NCI-H524 (cell line): ENCODE measurements at regions not wholly inside any gene's neighbourhood (a gene's known extent, or its start where the extent isn't known, plus 50 kb on each side); places are given as distances from the start of the nearest gene placed in this dataset.

Source experiments
- DNase-seq, 2 experiments: peaks; one replicate each; lab custom pipeline; 2025; lab: John Stamatoyannopoulos, UW

GRCh38 chr11:41980741-41981140 is 521.3 kb upstream of the LRRC4C start:
- no peak for DNase-seq

DNA sequence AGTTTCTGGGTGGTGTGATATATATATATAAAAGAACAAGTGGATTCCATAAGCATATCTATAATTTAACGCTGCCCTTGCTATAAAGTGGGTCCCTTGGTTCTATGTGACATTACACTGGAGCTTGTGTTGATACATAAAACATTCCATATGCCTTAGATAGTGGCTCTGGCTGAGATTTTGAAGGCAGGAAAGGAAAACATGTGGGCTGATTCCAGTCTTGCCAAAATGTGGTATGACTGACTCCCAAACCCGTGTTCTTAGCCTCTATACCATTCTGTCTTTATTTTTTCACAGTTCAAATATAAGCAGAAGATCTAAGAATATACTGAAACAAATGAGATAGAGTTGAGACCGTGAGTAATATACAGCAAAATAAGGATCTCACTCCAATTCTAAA is 522.8 kb upstream of the LRRC4C start:
- no peak for DNase-seq

- no peak for DNase-seq
Observed at GRCh38 chr11:41982975-41983374, 523.5 kb upstream of the LRRC4C start.

- DNase-seq = no peak
Observed at GRCh38 chr11:41983475-41983874, 524.0 kb upstream of the LRRC4C start.

DNA sequence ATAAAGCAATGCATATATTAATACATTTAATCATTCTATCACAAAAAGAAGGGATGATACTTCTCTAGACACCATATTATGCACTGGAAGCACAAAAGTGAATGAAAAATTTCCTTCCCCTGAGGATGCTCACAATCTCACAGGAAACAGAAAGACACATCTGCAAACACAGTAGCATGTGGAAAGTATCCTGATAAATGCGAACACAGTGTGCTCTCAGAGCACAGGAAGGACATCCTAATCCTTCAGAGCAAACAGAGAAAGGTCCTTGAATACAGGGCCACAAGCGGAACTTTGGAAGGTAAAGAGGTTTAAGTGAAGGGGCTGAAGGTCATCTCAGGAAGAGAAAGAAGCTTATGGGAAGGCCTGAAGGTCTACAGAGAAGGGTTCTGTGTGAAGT is 524.6 kb upstream of the LRRC4C start:
- no peak for DNase-seq

DNA sequence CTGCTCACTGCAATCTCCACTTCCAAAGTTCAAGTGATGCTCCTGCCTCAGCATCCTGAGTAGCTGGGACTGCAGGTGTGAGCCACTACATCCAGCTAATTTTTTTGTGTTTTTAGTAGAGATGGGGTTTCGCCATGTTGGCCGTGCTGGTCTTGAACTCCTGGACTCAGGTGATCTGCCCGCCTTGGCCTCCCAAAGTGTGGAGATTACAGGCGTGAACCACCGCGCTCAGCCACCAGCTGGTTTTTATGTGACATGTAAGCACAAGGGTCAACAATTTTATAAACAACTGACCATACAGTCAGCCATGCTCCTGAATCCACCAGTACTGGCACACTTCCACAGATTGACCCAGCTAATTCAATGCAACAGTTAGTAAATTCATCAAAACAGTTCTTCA is 526.3 kb upstream of the LRRC4C start:
- no peak for DNase-seq

DNA sequence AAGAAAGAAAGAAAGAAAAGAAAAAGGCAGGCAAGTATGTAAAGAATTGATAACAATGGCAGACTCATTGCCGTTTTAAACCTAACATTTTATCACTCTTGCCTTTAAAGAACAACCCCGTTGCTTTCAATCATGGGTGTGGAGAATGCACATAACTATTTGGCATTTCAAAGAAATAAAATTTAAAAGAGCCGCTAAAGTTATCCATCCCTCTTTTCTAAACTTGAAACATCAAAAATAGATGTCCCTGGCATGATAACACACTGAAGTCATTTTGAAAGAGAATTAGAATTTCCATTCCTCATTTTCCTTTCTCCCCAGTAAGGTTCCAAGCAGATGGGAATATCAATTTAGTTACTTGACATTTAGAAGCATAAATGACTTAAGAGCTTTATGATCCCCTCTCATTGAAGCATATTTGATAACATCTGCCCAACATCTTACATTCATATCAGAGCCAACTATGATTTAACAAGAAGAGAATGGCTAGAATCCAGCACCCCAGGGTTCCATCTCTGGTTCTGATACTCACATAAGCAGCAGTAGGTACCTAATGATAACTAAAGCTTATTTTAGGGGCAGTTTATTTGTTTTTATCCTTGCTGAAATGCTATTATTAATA is 529.6 kb upstream of the LRRC4C start:
- DNase-seq = no peak

DNA sequence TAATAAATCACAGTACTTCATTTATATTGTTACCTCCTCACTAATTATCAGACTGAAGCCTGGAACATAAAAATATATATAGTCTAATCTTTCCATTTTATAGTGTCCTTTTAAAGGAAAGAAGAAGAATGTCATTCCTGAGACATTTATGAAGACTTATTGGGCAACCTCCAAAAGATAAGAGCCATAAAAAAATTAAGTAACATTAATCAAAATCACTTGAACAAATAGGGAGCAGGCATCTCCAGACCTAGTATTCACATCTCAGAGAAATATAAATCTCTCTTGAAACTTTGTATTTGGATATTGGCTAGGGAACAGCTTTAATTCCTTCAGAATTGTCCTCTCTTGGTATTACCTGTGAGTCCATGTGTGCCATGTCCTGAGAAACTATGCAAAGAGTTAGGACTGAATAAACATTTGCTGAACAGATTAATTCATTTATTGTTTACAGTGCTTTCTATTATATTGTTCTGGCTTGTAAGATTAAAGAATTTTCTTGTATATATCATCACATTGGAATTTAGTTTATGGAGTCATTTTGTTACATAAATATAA is 530.5 kb upstream of the LRRC4C start:
- DNase-seq = no peak

- DNase-seq = no peak
Observed at GRCh38 chr11:41996533-41996932, 537.1 kb upstream of the LRRC4C start.

GRCh38 chr11:41997844-41998401 is 538.5 kb upstream of the LRRC4C start:
- DNase-seq = no peak

DNA sequence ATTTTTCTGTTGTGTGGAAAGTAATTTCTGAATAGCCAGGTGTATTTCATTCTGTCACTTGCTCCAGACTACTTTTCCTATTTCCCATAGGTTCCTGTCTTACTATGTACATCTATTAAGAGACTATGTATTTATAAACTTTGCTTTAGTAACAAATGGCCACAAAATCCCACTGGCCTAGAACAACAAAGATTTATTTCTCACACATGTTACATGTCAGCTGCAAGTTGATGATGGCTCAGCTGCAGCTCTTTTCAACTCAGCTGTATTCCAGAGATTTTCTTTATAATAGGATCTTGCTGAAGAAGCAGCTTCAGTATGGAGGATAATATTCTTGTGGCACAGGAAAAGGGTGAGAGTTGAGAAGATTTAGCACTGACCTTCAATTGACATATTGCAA is 539.6 kb upstream of the LRRC4C start:
- no peak for DNase-seq

GRCh38 chr11:42003801-42004200 is 544.3 kb upstream of the LRRC4C start:
- DNase-seq = no peak

DNA sequence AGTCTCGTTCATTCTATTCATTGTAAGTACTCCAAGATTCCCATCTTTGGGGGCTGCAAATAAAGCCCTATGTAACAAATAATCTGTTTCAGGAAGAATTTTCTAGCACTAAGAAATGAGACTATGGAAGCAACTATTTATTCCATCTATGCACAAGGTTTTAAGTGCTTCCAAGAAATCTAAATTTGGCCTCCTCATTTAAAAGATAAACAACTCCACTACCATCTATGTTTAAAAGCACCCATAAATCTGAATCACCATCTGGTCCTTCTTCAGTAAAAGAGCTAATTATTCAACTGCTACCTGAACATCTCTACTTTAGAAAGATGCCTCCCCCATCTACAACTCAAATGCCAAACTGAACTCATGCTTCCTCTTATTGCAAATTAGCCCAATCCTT is 547.3 kb upstream of the LRRC4C start:
- DNase-seq = no peak

- DNase-seq = no peak
Observed at GRCh38 chr11:42012271-42012670, 552.8 kb upstream of the LRRC4C start.

- DNase-seq = no peak
Observed at GRCh38 chr11:42013656-42014201, 554.3 kb upstream of the LRRC4C start.

DNA sequence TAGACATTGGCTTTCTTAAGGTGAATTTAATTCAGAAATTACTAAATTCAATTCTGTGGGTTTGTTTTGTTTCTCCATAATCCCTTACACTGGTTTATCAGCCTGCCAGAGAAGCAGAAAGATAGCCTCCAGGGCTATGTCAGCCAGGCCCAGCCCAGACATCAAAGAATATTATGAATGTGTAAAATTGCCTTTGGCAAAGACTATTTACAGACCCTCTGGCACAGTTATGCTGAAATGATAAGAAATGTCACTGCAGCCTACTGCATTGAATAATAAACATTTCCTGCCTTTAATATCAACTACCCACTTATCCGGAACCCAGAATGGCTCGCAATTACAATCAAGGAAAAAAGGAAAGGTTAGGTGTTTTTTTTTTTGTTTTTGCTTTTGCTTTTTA is 562.5 kb upstream of the LRRC4C start:
- DNase-seq = no peak

- no peak for DNase-seq
Observed at GRCh38 chr11:42023267-42023666, 563.8 kb upstream of the LRRC4C start.

DNA sequence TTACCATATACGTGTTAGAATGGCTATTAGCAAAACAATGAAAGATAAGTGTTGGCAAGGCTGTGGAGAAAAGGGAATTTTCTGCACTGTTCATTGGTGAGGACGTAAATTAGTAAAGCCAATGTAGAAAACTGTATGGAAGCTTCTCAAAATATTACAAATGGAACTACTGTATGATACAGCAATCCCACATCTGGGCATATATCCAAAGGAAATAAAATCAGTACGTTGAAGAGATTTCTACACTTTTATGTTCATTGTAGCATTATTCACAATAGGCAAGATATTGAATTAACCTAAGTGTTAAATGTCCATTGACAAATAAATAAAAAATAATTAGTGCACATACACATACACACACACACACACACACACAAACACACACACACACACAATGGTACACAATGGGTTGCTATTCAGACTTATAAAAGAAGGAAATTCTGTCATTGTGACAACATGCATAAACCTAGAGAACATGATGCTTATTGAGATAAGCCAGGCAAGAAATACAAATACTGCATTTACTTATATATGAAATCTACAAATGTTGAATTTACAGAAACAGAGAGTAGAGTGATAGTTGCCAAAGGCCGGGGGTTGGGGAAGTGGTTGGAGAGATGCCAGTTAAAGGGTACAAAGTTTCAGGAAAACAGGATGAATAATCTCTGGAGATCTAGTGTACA is 565.8 kb upstream of the LRRC4C start:
- DNase-seq = no peak

- DNase-seq = no peak
Observed at GRCh38 chr11:42034826-42035225, 575.4 kb upstream of the LRRC4C start.

GRCh38 chr11:42036201-42036600 is 576.7 kb upstream of the LRRC4C start:
- DNase-seq = no peak

- DNase-seq = no peak
Observed at GRCh38 chr11:42043312-42043711, 583.9 kb upstream of the LRRC4C start.

GRCh38 chr11:42047637-42048555 is 588.4 kb upstream of the LRRC4C start:
- no peak for DNase-seq
